PC-3 (cell line): ENCODE measurements at regions not wholly inside any gene's neighbourhood (a gene's known extent, or its start where the extent isn't known, plus 50 kb on each side); places are given as distances from the start of the nearest gene placed in this dataset.

ENCODE experiments used
- ATAC-seq: fragments of 200-7000 bp; cut with Tn5 transposase; 2 replicates; pipeline ENCODE4 v1.9.1; 2020; ENCODE audit warnings: mild to moderate bottlenecking, moderate library complexity
- BruUV-seq: library from RNA; stranded (reverse); fragments of 400-500 nt; replicated peaks from 2 replicates; lab custom pipeline; 2021; lab: Mats Ljungman, UMichigan
- CTCF ChIA-PET: fragments of 300-600 bp; sonication (Branson Sonifier 250); formaldehyde crosslinking; loops from one replicate; lab custom pipeline; 2022; ENCODE audit warnings: antibody characterized with exemption; lab: Charles Lee
- POLR2A ChIA-PET: fragments of 300-600 bp; sonication (Branson Sonifier 250); formaldehyde crosslinking; loops from one replicate; lab custom pipeline; 2022; ENCODE audit warnings: antibody characterized with exemption; ENCODE audit not compliant: unreplicated experiment; lab: Charles Lee
- DNase-seq: peaks from one replicate; pipeline ENCODE4 v3.0.0-alpha.2; 2015
- H2AFZ ChIP-seq: fragments of 300-600 bp; sonication (generic); 2 replicates; pipeline ENCODE4 v1.6.0; 2016; ENCODE audit warnings: antibody characterized with exemption, low read length
- H3F3A ChIP-seq: fragments of 300-600 bp; sonication (generic); one replicate; pipeline ENCODE4 v1.6.0; 2017; ENCODE audit warnings: antibody characterized with exemption, low read length, control low read depth, mild to moderate bottlenecking; ENCODE audit not compliant: unreplicated experiment
- H3K27ac ChIP-seq: fragments of 300-600 bp; sonication (generic); 2 replicates; pipeline ENCODE4 v1.5.1; 2016; ENCODE audit warnings: mild to moderate bottlenecking, low read length
- H3K27me3 ChIP-seq: fragments of 300-600 bp; sonication (generic); 2 replicates; pipeline ENCODE4 v1.6.1; 2016; ENCODE audit warnings: low read length, mixed read lengths
- H3K36me3 ChIP-seq: fragments of 300-600 bp; sonication (generic); 2 replicates; pipeline ENCODE4 v1.6.1; 2016; ENCODE audit warnings: low read depth, mixed run types, low read length, mixed read lengths
- H3K4me1 ChIP-seq: fragments of 300-600 bp; sonication (generic); 2 replicates; pipeline ENCODE4 v1.5.1; 2016; ENCODE audit warnings: low read length; ENCODE audit not compliant: insufficient read depth
- H3K4me2 ChIP-seq: fragments of 300-600 bp; sonication (generic); 2 replicates; pipeline ENCODE4 v1.6.0; 2016; ENCODE audit warnings: low read length
- H3K4me3 ChIP-seq: fragments of 300-600 bp; sonication (generic); 2 replicates; pipeline ENCODE4 v1.5.1; 2016; ENCODE audit warnings: mild to moderate bottlenecking, low read length, mixed read lengths
- H3K79me2 ChIP-seq: fragments of 300-600 bp; sonication (generic); 2 replicates; pipeline ENCODE4 v1.6.1; 2017; ENCODE audit warnings: low read length, mixed read lengths
- H3K9ac ChIP-seq: fragments of 300-600 bp; sonication (generic); 2 replicates; pipeline ENCODE4 v1.6.0; 2016; ENCODE audit warnings: mild to moderate bottlenecking, low read length
- H3K9me2 ChIP-seq: fragments of 300-600 bp; sonication (generic); replicated peaks from 2 replicates; pipeline ENCODE4 v1.6.1; 2016; ENCODE audit warnings: mixed run types, low read length, mixed read lengths
- H3K9me3 ChIP-seq: fragments of 300-600 bp; sonication (generic); 2 replicates; pipeline ENCODE4 v1.6.1; 2016; ENCODE audit warnings: low read length, mixed read lengths
- H4K20me1 ChIP-seq: fragments of 300-600 bp; sonication (generic); 2 replicates; pipeline ENCODE4 v1.6.1; 2016; ENCODE audit warnings: low read length, mixed read lengths
- EZH2 ChIP-seq: fragments of 300-600 bp; sonication (generic); IDR thresholded peaks from one replicate; pipeline ENCODE4 v1.6.1; 2017; ENCODE audit warnings: antibody characterized with exemption, mild to moderate bottlenecking, low read length; ENCODE audit not compliant: unreplicated experiment
- EZH2phosphoT487 ChIP-seq: fragments of 300-600 bp; sonication (generic); IDR thresholded peaks from 2 replicates; pipeline ENCODE4 v1.6.1; 2018; ENCODE audit warnings: mild to moderate bottlenecking, antibody characterized with exemption, low read length, borderline replicate concordance
- intact Hi-C: fragments of 100-400 bp; cut with micrococcal nuclease; formaldehyde crosslinking; loops from 2 replicates; pipeline ENCODE4 v1.9.0; 2023
- TF ChIP-seq, protein P1 (sequence below): fragments of 300-600 bp; sonication (generic); conservative IDR thresholded peaks from 2 replicates; pipeline ENCODE4 v1.5.1; 2017; ENCODE audit warnings: antibody characterized with exemption, low read depth, mild to moderate bottlenecking, low read length

GRCh38 chr12:131583090-131583712, 127.7 kb upstream of the SFSWAP start:
- Histone ChIP-seq H3K4me2 (no peak overlapping the region), H3K4me1 (no peaks in the 10 kb centered on the region), H3K27me3 (peaks cover 36% of the 10 kb centered on the region), H3K79me2 (no peaks in the 10 kb centered on the region), H4K20me1 (no peaks in the 10 kb centered on the region), H3K36me3 (no peaks in the 10 kb centered on the region), H3K9me2 (no peaks in the 10 kb centered on the region), H3K9ac (no peak overlapping the region), H3K27ac (no peak overlapping the region), H2AFZ (no peak overlapping the region), H3K4me3 (no peak overlapping the region), H3F3A (no peaks in the 10 kb centered on the region), H3K9me3 (no peaks in the 10 kb centered on the region)
- CTCF ChIA-PET = no interaction called here
- no TSS peak for BruUV-seq
- POLR2A ChIA-PET = no interaction called here
- intact Hi-C loops = no loop called here
- no peak for TF ChIP-seq EZH2phosphoT487
- no peak for TF ChIP-seq EZH2
- TF ChIP-seq, protein P1, sequence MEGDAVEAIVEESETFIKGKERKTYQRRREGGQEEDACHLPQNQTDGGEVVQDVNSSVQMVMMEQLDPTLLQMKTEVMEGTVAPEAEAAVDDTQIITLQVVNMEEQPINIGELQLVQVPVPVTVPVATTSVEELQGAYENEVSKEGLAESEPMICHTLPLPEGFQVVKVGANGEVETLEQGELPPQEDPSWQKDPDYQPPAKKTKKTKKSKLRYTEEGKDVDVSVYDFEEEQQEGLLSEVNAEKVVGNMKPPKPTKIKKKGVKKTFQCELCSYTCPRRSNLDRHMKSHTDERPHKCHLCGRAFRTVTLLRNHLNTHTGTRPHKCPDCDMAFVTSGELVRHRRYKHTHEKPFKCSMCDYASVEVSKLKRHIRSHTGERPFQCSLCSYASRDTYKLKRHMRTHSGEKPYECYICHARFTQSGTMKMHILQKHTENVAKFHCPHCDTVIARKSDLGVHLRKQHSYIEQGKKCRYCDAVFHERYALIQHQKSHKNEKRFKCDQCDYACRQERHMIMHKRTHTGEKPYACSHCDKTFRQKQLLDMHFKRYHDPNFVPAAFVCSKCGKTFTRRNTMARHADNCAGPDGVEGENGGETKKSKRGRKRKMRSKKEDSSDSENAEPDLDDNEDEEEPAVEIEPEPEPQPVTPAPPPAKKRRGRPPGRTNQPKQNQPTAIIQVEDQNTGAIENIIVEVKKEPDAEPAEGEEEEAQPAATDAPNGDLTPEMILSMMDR = no peak
- DNase-seq (no peak), ATAC-seq (no peak)

DNA sequence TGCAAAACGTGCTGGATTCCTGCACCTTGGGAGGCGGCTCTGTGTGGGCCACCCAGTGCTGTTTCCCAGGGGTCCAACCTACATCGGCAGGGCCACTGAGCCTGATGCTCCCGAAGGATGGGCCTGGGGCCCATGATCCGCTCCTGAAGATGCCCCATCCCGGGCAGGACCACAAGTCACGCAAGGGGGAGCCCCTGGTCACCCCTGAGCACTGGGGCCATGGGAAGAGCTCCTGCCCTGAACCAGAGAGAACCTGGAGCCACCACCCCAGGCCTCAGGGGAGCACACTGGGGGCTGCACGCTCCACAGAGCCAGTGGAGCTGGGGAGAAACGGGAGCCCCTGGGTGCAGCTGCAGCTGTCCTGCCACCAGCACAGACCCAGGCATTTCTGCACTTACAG, 124.6 kb upstream of the SFSWAP start:
- no TSS peak for BruUV-seq
- no peaks in the 10 kb centered on the region for H3K4me1 ChIP-seq
- TF ChIP-seq EZH2 (no peak), EZH2phosphoT487 (no peak)
- TF ChIP-seq, protein P1 = no peak
- no peaks in the 10 kb centered on the region for H3K9me2 ChIP-seq
- H3K9me3 ChIP-seq = no peaks in the 10 kb centered on the region
- H3K4me2 ChIP-seq = no peak overlapping the region
- DNase-seq (no peak), ATAC-seq (no peak)
- peaks cover 23% of the 10 kb centered on the region for H3K27me3 ChIP-seq
- ChIA-PET POLR2A (no interaction called here), CTCF (no interaction called here)
- H3K9ac ChIP-seq = no peak overlapping the region
- H3K27ac ChIP-seq = no peak overlapping the region
- H4K20me1 ChIP-seq = no peaks in the 10 kb centered on the region
- no peaks in the 10 kb centered on the region for H3K36me3 ChIP-seq
- no peak overlapping the region for H2AFZ ChIP-seq
- H3K4me3 ChIP-seq = no peak overlapping the region
- H3K79me2 ChIP-seq = no peaks in the 10 kb centered on the region
- intact Hi-C loops = no loop called here
- no peaks in the 10 kb centered on the region for H3F3A ChIP-seq

GRCh38 chr12:131586761-131587160, 124.1 kb upstream of the SFSWAP start:
- Histone ChIP-seq H3K4me1 (no peaks in the 10 kb centered on the region), H3K36me3 (no peaks in the 10 kb centered on the region), H3K79me2 (no peaks in the 10 kb centered on the region), H3K27me3 (peaks cover 25% of the 10 kb centered on the region), H3F3A (no peaks in the 10 kb centered on the region), H4K20me1 (no peaks in the 10 kb centered on the region), H3K9ac (no peak overlapping the region), H3K4me3 (no peak overlapping the region), H3K27ac (no peak overlapping the region), H2AFZ (no peak overlapping the region), H3K9me3 (no peaks in the 10 kb centered on the region), H3K4me2 (no peak overlapping the region), H3K9me2 (no peaks in the 10 kb centered on the region)
- ChIA-PET POLR2A (no interaction called here), CTCF (no interaction called here)
- DNase-seq = no peak
- intact Hi-C loops = no loop called here
- ATAC-seq = no peak
- no TSS peak for BruUV-seq
- TF ChIP-seq EZH2 (no peak), EZH2phosphoT487 (no peak)
- TF ChIP-seq, protein P1 = no peak
